Prostate gland (tissue), 2 donors: ENCODE measurements at regions not wholly inside any gene's neighbourhood (a gene's known extent, or its start where the extent isn't known, plus 50 kb on each side); places are given as distances from the start of the nearest gene placed in this dataset.

Experiments
- CTCF ChIP-seq, 4 experiments: fragments of 200-600 bp in 2 of 4; fragments of 450-650 bp in 2 of 4; sonication (generic) in 2 of 4; IDR thresholded peaks; 1 replicate in 3 of 4; 2 replicates in 1 of 4; pipeline ENCODE4 v1.5.1; 2016 to 2019; ENCODE audit warnings: antibody characterized with exemption in 4 of 4, mild to moderate bottlenecking in 2 of 4, moderate library complexity in 2 of 4
- POLR2A ChIP-seq: fragments of 450-650 bp; IDR thresholded peaks from one replicate; pipeline ENCODE4 v1.6.1; 2016; ENCODE audit warnings: antibody characterized with exemption, mild to moderate bottlenecking

GRCh38 chr2:82165377-82165776, 1860.8 kb upstream of the LRRTM1 start:
- no peak for TF ChIP-seq CTCF (IDR thresholded peaks at IDR 0.05)
- no peak for TF ChIP-seq POLR2A
